ENCODE measurements at regions not wholly inside any gene's neighbourhood (a gene's known extent, or its start where the extent isn't known, plus 50 kb on each side); places are given as distances from the start of the nearest gene placed in this dataset.
"Not testable (repeated sequence)": the region's sequence is repeated elsewhere in the genome, so short reads cannot be mapped to it uniquely, and the experiment has no call there.

DNA sequence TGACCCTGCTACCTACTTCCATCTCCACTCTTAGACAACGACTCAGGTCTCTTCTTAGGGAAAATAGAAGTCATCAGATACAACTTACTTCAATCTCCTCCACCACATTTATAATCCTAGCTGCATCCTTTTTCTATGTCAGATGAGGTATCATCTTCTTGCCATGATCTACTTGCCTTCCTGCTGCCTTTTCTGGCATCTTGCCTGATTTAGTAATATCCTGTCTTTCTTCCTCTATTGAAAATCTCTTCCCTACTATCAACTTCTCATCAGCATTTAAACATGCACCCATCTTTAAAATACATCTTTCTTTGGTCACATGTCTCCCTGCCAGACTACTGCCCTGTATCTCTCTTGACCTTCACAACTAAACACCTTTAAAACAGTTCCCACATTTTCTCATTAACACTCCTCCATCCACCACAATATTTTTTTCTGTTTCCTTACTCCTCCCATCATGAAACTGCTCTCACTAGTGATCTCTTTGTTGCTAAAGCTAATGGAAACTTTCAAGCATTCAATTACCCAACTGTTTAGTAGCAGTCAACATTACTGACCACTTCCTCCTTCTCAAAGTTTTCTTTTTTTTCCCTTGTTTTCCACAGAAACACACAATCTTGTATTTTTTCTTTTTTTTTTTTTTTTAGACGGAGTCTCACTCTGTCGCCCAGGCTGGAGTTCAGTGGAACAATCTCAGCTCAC lies 100.8 kb upstream of the CXorf66 start:
- no peak for DNase-seq (ENCODE audit: low read depth)

DNA sequence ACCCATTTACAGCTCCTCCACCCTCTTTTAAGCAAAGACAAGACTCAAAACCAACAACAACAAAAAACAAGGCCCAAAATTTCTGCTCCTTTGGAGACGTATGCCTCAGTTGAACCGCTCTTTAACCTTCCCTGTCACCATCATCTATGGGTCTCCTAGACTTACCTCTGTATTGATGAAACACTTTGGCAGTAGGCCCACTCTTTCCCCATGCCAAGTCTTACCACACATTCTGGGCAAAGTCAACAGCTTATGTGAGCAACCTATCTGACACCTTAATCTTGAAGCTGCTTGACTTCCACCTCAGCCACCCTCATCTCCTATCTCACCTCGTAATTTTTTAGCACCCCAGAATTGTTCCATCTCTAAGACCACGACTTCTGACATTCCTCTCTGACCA lies 99.7 kb upstream of the CXorf66 start:
- no peak for DNase-seq (ENCODE audit: low read depth)

DNA sequence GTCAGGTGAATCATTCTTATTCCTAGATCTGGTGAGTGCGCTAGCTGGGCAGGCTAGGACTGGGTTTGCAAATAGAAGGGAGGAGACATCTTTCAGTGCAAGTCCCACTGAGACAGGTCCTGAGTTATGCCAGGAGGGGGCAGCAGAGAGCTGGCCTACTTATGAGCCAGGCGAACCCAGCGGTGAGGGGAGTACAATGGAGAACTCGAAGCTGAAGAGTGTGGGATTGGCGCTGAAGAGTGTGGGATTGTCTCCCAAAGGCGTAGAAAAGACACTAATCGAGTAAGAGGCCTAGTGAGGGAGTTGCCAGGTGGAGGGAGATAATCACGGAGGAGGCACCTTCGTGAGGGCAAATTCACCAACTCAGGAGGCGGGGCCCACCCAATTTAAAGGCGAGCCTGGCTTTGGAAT lies 91.7 kb upstream of the CXorf66 start:
- peak; percentile 42 for DNase-seq (ENCODE audit: low read depth)

DNA sequence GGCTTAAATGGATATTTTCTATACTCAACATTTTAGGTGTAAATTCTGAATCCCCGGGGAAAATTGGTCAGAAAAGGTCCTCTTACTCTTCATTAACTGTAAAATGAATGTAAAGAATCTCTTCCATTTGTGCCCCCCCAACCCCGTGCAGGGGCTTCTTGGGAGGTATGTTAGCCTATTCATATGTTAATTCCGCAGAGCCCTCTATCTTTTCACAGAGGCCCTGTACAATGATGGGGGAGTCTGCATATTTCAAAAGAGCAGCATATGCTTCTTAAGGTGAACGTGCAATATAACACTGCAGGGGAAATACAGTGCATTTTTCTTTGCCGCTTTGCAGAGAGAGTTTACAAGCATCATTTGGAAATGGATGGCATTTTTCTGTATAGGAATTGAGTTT lies 88.5 kb upstream of the CXorf66 start:
- no peak for DNase-seq (ENCODE audit: low read depth)

DNA sequence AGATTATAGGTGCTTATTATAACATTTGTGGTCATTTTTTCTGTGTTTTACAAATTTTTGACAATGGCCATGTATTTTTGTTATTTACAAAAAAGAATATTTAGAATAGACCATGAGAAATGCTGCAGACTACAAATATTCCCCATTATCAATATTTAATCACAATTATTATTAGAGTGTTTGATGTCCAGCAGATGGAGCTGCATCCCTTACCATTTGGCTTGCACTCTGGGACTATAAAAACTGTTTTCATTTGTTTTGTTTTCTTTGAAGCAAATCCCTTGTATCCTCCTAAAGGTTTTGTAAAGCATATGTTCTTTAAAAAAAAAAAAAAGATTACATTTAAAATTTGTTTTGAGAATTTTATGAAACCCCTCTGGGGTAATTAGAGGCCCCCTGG lies 85.6 kb upstream of the CXorf66 start:
- peak; percentile 0 for DNase-seq (ENCODE audit: low read depth)

DNA sequence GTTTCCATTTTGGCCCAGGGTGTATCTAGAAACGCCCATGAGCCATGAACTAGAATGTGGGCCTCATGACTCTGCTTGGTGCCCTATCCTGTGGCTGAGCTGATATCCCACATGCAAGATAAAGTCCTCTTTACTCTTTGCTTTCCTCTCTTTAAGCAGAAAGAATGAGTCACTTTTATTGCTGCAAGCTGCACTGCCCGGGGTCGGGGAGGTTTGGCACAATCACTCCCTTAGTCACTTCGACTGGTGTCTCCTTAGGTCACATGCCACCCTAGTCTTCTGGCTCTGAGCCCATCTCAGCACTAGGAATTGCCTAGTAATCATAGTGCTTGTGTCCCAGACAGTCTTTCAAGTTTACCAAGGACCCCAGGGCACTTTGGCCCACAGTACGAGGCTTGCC lies 75.1 kb upstream of the CXorf66 start:
- DNase-seq (ENCODE audit: low read depth) = peak; percentile 80

DNA sequence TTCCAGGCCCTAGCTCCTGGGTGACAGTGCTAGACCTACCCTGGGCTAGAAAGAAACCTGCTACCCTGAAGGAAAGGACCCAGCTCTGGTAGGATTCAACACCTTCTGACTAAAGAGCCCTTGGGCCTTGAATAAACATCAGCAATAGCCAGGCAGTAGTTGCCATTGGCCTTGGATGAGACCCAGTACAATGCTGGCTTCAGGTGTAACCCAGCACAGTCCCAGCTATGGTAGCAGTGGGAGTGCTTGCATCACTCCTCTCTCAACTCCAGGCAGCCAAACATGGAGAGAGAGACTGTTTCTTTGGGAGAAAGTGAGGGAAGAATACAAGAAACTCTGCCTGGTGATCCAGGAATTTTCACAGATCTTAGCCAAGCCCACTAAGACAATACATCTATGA lies 73.5 kb upstream of the CXorf66 start:
- no peak for DNase-seq (ENCODE audit: low read depth)

DNA sequence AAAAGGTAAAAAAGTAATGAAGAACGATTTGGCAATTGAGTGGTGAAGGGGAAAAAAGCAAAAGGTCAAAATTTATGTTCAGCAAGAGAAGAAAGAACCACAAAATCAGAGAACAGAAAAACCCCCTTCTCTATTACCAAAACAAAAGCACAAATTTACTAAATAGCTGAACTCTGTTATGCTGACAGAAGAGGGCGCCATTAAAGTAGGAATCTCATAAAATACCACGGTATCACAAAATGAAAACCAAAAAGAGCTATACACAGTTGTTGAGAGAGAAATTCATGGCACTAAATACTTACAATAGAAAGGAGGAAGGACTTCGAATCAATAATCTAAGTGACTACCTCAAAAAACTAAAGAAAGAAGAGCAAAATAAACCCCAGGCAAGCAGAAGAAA lies 69.6 kb upstream of the CXorf66 start:
- peak; percentile 2 for DNase-seq (ENCODE audit: low read depth)

DNA sequence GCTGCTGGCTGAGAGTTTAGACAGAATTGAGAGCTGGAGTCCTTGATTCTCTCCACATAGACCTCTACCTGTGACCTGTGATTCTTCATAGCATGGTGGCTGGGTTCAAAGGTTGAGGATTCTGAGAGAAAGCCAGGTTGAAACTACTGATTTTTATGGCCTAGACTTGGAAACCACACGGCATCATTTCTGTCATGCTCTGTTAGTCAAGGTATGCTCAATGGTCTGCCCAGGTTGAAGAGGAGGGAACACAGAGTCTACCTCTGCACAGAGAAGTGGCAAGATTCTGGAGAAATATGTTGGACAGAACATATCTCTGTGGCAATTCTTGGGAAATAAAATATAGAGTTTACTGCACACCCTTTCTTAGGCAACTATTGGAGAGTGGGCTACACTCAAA lies 57.2 kb upstream of the CXorf66 start:
- no peak for DNase-seq (ENCODE audit: low read depth)

DNA sequence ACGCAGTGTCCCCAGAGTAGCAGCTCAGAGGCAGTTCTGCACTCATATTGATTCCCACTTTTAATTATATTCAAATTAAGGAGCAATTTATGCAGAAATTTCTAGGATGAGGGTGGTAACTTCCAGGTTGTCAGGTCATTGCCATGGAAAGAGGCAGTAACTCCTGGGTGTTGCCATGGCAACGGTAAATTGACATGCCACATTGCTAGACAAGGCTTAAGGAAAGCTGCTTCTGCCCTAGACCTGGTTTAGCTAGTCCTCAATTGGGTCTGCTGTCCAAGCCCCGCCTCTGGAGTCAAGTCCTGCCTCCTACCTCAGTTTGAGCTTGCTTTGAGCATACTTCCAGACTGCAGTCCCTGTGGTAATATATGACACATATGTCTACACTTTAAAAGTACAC lies 53.8 kb upstream of the CXorf66 start:
- DNase-seq (ENCODE audit: low read depth) = not testable (repeated sequence)

All from RPMI7951 (cell line).